GM18861 (cell line): ENCODE measurements at regions not wholly inside any gene's neighbourhood (a gene's known extent, or its start where the extent isn't known, plus 50 kb on each side); places are given as distances from the start of the nearest gene placed in this dataset.

Experiments
- ATAC-seq: cut with Tn5 transposase; IDR thresholded peaks from one replicate; pipeline ENCODE4 v1.9.1; 2021; ENCODE audit not compliant: unreplicated experiment

DNA sequence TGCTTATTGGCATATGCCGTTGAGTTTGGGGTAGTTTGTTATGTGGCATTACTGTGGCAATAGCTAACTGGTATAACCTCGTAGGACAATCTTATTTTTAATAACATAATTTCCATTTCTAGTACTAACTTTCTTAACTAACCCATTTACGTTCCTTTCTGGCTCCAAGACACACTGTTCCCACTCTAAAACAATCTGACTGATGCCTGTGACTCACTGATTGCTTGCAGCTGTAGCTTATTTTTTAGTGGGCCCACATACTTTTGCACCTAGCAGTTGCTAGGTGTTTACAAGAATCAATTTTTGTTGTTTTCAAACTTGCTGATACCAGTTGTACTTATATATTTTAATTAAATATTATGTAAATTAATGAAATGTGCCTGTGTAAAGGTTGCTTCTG lies 52.2 kb downstream of the FAT3 start:
- no peak for ATAC-seq

DNA sequence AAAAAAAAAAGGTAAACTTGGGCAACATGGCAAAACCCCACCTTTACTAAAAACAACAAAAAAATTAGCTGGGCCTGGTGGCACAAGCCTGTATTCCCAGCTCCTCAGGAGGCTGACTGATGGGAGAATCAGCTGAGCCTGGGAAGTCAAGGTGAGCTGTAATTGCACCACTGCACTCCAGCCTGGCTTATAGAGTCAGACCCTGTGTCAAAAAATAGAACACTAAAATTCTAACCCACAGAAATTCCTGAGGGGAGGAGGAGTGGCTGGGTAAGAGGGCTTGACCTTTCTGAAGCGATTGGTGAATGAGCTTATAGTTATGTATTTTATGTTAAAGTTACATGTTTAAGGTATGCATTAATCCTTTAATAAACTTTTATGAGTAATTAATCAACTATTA lies 53.3 kb downstream of the FAT3 start:
- no peak for ATAC-seq

DNA sequence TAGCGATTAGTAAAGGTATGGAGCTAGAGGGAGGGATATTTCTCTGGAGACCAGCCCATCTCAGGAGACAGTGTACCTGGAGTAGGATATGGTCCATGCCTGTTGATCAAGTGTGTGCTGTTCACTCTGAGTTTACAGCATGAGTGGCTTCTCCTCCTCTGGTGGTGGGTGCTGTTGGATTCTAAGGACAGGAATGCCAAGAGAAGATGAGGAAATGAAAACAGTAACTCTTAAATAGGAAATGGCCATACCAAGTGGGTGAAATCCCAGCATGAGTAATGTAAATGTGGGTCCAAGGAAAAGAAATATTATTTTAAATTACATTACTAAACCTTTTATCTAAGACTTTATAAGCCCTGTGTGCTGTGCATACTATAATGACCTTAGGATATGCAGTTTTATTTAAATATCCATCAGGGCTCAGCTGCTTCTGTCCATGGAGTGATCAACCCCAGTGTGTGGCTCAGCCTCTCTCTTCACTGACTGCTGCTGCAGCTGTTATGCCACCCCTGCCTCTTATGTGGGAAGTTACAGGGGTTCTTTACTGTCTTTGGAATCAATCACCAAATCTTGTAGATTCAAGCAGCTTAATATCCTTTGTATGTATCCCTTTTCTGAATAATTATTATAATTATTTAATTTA lies 54.3 kb downstream of the FAT3 start:
- ATAC-seq, result no peak

DNA sequence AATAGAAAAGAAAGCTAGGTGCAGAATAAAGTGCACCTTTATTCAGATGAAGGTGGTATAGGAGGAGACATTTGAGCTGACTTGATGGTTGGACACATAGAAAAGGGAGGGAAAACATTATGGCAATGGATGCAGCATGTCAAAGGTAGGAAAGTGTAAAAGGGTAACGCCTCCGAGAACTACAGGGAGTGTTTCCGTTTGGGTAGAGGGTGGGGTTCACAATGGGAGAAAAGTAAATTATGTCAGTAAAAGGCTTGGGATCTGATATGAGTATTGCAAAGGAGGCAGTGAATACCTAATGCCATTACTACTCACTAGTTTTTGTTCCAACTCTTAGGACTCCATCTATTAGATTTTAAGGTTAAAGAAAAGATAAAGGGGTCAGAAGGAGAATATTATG lies 59.5 kb downstream of the FAT3 start:
- ATAC-seq, result no peak

DNA sequence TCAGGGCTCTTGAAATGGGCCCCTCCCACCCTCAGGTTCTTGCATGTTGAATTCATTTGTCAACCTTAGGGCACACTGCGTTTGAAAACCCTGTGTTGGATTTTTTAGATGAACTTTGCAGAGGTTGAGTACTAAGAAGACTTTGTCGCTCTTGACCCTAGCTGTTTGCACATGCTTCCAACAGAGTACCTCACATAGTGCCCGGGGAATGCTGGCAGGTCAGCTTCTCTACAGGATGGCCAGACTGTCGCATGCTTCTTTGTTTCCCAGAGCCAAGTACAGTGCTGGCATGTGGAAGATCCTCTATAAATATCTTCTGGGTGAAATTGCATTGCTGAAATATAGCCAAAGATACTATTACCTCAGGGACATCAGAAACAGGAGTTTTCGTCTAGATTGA lies 59.9 kb downstream of the FAT3 start:
- ATAC-seq, result no peak

DNA sequence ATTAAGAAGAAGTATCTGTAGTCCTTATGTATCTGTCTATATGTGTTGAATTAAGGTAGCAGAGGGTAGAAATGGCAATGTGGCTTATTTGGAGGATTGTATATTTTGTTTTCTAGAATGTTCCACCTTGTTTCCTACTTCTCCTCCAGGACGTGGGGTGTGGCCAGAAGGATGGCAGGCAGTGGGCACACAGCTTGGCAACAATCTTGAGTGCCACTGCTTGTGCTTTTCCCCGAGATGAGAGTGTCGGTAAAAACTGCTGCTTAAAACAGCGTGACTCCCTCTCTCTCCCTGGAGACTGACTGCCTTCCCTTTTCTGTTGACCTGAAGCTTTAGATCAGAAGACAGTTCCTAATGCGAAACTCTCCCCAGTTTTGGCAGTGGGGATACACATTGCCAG lies 61.2 kb downstream of the FAT3 start:
- no peak for ATAC-seq

DNA sequence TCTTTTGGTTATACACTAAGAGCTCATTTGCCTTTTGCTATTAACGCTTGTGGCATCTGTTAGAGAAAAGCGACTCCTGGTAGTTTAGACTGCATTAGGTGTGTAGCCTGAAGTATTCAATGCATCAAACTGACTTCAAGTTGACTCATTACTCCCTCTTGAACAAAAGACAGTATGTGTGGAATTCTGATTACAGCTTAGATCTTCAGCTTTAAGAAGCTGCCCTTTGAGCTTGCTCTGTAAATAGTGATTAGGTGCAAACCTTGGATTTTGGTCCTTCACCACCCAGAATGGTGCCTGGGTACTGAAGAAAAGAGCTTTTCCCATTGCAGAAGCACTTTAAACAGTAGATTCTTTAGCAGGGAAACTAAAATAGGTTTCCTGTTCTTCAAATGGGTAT lies 62.1 kb downstream of the FAT3 start:
- no peak for ATAC-seq

DNA sequence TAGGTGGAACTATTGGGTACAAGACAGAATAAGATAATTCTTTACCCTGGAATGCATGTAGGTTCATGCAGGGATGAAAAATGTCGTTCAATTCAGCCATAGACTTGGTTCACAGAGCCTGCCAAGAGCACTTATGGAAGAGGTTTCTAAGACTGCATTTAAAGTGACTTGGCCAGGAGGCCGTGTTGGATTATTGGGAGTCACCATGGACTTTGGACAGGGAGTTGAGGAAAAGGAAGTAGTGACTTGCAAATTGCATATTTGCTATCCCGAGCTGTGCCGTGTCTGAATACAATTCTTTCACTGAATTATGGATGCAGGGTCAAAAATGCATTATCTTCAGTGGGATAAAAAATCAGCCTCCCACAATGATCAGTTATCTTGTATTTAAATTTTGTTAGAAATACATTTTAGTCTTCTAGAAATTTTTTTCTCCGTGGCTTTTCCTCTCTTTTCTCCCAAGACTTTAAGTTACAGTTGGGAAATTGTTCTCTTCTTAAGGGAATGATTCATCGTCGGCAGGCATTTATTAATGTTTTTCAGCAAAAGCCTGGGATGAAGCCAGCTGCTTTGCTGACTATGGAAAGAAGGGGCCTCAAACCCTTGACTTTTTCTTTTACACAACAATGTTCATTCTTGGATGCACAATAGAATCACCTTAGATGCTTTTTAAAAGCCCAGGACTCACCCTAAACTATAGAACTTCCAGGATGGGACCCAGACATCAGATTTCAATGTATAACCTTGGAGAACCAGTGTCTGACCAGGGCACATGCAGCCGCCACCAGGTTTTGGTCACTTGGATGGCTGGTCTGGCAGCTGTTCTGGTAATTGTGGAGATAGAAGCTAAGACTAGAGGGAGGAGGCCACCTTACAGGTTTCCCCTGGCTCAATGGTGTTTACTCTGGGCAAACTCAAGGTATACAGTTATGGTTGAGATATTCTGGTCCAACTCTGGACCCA lies 70.8 kb downstream of the FAT3 start:
- ATAC-seq, result no peak

DNA sequence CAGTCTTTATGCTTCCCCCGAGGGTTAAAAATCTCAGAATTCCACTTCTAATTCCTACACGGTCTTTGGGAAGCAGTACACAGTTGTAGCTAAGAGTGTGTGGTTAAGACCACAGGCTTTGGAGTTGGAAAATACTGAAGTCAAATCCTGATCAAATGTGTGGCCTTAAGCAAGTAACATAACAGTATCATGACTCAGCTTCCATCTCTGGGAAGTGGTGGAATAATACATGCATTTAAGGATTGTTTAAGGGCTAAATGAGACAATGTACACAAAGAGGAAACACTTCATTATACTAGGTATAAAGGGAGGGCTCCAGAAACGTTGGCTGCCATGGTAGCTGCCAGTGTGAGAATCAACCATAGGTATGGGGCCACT lies 71.5 kb downstream of the FAT3 start:
- no peak for ATAC-seq

DNA sequence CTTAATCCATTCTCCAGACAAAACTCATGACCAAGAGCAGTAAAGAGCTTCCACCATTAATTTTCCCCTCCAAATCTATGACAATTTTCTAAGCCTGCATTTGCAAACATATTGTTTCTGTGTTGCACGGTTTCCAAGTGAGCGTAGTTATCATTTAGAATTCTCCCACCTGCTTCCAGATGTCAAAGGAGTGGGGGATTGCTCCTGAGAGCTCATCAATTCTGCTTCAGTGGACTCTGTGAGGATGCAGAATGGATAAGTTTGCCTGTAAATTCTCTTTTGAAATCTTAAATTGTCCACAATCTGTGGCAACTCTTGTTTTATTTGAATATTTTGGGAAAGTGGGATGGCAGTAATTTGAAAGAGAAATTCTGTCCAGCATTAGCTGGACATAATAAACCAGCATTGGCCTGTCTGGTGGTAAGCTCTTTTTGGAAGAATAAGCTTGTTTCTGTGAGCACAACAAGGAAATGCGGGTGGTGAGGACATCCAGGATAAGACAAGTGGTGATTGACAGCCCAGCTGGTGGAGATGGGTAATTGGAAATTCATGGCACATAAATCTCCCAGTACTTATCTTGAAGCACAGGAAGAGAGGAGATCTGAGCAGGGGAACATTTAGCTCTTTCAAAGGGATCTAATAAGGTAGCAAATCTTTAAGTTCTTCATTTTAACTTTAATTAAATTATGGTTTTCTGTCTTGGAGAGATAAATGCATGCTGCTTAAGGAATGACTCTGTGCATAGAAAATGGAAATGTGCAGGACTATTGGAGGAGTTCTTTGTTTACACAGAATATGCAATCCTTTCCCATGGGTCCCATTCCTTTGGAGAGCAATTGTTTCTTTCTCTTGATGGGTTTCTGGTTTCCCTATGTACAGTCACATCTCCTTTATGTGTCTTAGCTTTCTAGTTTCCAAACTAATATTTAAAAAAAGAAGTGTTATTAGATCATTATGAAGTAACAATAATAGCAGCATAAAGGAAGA lies 73.2 kb downstream of the FAT3 start:
- ATAC-seq, result no peak

DNA sequence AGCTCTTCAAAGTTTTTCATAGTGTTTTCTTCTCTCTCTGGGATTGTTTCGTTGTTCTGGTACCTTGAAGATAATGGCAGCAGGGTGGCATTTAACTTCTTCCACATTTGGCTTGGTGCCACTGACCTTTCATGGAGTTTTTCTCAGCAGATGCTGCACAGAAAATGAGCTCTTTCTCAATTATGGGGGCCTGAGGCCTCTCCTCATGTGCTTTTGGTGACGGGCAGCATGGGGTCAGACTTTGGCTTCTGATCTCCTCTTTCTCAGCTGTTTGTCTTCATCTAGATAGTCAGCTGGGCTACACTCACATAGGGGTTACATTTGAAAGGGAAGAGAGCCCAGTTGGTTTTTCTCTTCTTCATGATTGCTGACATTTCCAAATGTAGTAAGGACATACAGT lies 76.3 kb downstream of the FAT3 start:
- ATAC-seq, result no peak

DNA sequence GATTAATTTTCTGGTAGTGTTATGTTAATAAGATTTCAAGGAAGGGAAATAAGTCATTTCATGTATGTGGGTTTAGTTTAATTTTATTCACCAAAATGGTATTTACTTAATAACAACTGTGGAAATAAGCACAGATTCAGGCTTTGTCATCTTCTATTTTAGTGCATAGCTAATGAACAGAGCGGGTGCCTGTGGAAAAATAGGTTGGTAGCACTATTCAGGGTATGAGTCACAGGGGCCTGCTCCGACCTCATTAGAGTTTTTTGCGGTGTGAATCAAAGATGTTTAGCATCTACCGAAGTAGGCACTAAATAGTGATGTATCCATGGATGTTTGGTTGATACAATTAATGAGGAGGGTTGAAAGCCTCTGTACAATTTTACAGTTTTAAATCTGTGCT lies 78.2 kb downstream of the FAT3 start:
- no peak for ATAC-seq

DNA sequence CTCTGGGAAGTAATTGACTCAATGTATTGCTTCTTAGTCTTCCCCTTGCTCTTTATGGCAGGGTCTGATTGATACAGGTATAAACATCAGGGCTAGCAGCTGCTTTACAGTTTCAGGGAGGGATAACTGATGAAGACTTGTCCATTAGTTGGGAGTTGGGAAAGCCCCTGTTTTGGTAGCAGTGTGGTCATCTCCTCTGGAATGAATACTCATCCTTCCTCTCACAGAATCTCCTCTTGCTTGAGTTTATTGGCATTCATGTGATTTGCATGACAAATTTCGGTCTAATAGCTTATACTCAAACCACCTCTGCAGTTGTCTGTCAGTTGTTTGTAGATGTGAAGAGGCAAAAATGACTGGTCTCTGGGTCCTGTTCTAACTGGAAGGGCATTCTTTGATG lies 79.7 kb downstream of the FAT3 start:
- no peak for ATAC-seq

DNA sequence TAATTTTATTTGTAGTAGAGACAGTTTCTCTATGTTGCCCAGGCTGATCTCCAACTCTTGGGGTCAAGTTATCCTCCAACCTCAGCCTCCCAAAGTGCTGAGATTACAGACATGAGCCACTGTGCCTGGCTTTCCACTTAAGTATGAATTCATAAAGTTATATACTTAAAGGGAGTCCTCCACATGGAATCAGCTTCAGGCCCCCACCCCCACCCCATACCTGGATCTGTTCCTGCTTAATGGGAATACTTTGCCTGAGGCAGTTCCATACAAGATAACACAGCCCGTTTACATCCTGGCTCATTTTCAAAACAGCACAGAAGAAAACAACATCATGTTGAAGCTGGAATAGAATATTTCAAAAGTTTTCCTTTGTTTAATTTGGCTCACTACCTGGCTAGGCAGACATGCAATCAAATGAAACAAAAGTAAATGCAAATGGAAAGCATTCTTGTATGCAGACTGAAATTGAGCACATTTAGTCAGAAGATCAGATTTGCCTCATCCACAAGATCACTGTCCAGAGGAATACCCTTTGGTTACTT lies 82.4 kb downstream of the FAT3 start:
- no peak for ATAC-seq

DNA sequence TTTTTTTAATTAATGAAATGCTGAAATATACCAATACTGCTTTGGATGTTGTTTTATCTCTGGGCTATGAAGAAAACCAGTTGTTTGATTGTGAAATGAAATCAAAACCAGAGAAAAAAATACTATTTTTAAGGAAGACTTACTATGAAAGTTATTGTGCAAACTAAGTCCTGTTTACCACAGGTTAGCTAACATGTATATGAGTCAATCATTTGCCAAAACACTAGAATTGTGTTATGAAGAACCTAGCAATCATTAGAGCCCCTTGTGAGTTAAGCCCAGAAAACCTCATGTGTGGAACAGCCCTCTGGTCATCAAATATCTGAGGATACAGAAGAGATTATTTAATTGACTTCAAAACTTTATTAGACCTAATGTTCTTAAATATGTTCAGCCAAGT lies 83.7 kb downstream of the FAT3 start:
- ATAC-seq, result no peak

DNA sequence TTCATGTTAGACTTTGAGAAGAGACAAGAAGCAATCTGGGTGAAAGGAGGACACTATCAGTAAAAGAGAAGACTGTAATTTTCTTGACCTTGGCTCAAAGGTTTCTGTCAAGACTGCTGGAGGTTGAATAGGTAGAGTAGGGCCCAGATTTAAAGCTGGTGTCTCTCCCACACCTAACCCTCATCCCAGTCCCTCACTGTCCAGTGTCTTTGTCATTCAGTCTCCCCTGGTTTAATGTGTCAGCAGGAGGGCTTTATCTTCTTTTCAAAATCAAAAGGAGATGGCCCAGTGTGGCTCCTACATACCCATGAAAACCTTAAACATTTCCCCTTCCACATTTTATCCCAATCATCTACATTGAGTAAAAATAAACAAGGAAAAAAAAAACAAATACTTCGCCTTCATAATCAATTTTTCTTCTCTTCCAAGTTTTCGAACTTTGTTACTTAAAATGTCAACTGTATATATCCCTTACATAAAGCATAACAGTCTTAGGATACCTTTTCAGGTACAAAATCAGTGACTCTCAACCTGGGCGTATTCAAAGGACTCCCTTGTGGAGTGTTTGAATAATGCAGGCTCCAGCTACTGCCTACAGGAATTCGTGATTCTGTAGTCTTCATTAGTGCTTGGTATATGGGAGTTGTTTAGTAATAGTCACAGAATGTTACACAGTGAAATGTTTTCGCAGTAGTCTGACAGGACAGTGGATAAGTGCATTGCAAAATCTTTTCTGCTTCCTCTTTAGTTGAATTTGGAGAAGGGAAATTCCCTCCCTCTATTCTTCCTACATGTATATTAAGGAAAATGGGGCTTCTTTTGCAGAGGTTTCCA lies 87.2 kb downstream of the FAT3 start:
- no peak for ATAC-seq

DNA sequence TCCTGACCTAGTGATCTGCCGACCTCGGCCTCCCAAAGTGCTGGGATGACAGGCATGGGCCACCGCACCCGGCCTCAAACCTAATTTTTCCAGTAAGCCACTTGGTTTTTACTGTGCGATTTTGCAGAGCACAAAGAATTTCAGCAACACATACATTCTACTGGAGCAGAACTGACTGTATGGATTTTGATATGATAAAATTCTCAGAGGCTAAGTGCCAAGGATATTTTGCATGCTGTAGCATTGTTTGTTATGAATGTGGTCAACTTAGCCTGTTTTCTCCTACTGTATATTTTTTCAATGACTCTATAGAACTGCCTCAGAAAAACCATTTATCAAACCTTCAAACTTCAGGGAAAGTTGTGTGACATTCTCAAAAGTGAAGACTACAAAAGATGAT lies 89.2 kb downstream of the FAT3 start:
- ATAC-seq, result no peak

DNA sequence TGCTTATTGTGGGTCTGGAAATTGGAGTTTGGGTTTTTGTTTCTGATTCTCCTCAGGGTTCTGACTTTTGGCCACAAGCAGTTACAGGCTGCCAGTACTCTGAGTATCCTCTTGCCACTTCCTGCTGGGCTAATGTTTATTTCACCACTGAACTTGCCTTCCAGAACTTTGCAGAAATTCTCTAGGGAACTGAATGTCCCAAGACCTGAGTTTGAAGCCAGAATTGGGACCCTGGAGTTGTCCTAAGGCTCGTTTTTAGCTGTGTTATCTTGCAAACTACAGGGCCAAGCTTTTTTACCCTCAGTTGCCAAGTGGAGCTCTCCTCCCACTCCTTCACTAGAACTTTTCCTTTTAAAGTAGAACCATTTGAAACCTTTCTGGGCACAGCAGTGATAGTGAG lies 89.9 kb downstream of the FAT3 start:
- no peak for ATAC-seq

DNA sequence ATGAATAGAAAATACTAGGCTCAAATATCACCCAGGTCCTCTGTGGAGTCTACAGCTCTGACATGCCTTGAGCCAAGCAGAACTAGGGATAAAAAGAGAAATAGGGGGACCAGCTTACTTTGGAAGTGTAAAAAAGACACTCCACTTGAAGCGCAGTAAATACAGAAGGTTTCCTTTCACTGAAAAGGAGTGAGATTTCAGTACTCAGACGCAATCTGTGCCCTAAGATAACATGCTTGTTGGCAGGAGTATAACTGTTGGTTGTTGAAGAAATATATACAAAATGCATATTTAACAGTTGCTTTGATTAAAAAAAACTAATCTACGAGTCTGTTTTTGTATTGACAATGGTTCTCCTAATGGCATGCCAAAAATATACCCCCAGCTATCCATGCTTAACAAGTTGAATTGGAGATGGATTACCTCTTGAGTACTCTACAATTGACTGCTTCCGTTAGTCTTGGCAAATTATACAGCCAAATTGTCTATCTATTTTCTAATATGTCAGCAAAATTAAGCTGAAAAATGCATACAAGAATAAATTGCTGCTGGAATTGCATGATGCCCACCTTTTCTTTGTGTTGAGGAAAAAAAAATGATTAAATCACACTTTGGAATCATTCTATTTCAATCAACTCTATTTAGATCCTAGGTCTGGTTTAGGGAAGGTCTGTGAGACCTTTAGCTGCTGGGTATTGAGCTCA lies 91.6 kb downstream of the FAT3 start:
- ATAC-seq, result no peak

DNA sequence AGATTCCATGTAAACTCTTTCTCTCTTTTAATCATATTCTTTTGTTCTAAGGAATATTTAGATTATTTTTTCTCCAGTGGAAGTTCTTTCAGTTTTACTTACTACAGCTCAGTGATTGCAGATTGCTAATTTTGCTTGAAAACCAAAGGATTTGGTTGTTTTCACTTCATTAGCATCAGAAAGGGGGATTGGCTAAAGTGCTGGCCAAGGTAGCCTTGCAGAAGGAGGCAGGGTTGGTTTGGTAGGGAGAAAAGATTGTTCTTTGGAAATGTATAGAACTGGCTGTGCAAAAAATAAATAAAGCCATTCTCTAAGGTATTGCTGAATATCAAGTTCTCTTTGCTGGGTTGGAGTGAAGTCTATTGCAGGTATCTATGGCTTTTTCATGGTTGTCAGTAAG lies 92.6 kb downstream of the FAT3 start:
- ATAC-seq, result no peak
